ENCODE measurements at regions not wholly inside any gene's neighbourhood (a gene's known extent, or its start where the extent isn't known, plus 50 kb on each side); places are given as distances from the start of the nearest gene placed in this dataset.

- TF ChIP-seq EZH2 (IDR thresholded peaks at IDR 0.05; ENCODE audit: borderline replicate concordance, low read length), result no peak
- TF ChIP-seq CTCF (IDR thresholded peaks at IDR 0.05; ENCODE audit: low read length), result no peak
Observed at GRCh38 chr13:86429756-86430155, 630.5 kb upstream of the SLITRK6 start.

Data from OCI-LY1 (cell line).